ENCODE measurements at regions not wholly inside any gene's neighbourhood (a gene's known extent, or its start where the extent isn't known, plus 50 kb on each side); places are given as distances from the start of the nearest gene placed in this dataset.
"Not testable (repeated sequence)": the region's sequence is repeated elsewhere in the genome, so short reads cannot be mapped to it uniquely, and the experiment has no call there.

DNA sequence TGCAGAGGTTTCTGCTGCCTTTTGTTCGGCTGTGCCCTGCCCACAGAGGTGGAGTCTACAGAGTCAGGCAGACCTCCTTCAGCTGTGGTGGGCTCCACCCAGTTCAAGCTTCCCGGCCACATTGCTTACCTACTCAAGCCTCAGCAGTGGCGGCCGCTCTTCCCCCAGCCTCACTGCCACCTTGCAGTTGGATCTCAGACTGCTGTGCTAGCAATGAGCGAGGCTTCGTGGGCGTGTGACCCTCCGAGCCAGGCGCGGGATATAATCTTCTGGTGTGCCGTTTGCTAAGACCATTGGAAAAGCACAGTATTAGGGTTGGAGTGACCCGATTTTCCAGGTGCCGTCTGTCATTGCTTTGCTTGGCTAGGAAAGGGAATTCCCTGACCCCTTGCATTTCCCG lies 82.4 kb upstream of the ZC4H2 start:
- TF ChIP-seq, protein P1, sequence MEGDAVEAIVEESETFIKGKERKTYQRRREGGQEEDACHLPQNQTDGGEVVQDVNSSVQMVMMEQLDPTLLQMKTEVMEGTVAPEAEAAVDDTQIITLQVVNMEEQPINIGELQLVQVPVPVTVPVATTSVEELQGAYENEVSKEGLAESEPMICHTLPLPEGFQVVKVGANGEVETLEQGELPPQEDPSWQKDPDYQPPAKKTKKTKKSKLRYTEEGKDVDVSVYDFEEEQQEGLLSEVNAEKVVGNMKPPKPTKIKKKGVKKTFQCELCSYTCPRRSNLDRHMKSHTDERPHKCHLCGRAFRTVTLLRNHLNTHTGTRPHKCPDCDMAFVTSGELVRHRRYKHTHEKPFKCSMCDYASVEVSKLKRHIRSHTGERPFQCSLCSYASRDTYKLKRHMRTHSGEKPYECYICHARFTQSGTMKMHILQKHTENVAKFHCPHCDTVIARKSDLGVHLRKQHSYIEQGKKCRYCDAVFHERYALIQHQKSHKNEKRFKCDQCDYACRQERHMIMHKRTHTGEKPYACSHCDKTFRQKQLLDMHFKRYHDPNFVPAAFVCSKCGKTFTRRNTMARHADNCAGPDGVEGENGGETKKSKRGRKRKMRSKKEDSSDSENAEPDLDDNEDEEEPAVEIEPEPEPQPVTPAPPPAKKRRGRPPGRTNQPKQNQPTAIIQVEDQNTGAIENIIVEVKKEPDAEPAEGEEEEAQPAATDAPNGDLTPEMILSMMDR (IDR thresholded peaks at IDR 0.05): not testable (repeated sequence)
- not testable (repeated sequence) for TF ChIP-seq POLR2A, POLR2AphosphoS5, EP300 (IDR thresholded peaks at IDR 0.05)
